B cell (primary cell): ENCODE measurements at regions not wholly inside any gene's neighbourhood (a gene's known extent, or its start where the extent isn't known, plus 50 kb on each side); places are given as distances from the start of the nearest gene placed in this dataset.

Source experiments
- ATAC-seq: fragments of 200-7000 bp; cut with Tn5 transposase; one replicate; pipeline ENCODE4 v1.10.0; 2021; ENCODE audit warnings: low read depth, mild to moderate bottlenecking, moderate number of reproducible peaks, moderate library complexity
- CTCF ChIA-PET: fragments of 350-600 bp; sonication (Branson Sonifier 250); formaldehyde crosslinking; loops from one replicate; lab custom pipeline; 2021; ENCODE audit warnings: antibody characterized with exemption, inconsistent platforms; lab: Charles Lee
- POLR2A ChIA-PET: fragments of 350-600 bp; sonication (Branson Sonifier 250); formaldehyde crosslinking; loops from one replicate; lab custom pipeline; 2021; ENCODE audit warnings: antibody characterized with exemption; lab: Charles Lee
- DNase-seq: peaks from one replicate; pipeline ENCODE4 v3.0.0; 2013
- H2AFZ ChIP-seq: 2 replicates; pipeline ENCODE4 v1.6.1; 2012; ENCODE audit warnings: mild to moderate bottlenecking, low read depth, low read length; ENCODE audit not compliant: insufficient read depth, poor library complexity, severe bottlenecking
- H3K27ac ChIP-seq, 2 donors: 1 replicate in 1 of 2; 2 replicates in 1 of 2; pipeline ENCODE4 v1.5.1; 2012 to 2013; ENCODE audit warnings: low read length in 2 of 2, mild to moderate bottlenecking in 2 of 2, moderate library complexity in 1 of 2
- H3K27me3 ChIP-seq, 4 experiments: fragments of 200-600 bp in 1 of 4; sonication (generic) in 1 of 4; replicated peaks in 1 of 4; 1 replicate in 2 of 4; 2 replicates in 2 of 4; pipeline versions ENCODE4 v1.6.1 to v1.7.0; 2013 to 2016; ENCODE audit warnings: low read length in 3 of 4, mild to moderate bottlenecking in 2 of 4, mixed read lengths in 1 of 4, moderate library complexity in 1 of 4; ENCODE audit not compliant: insufficient read depth in 4 of 4, control insufficient read depth in 3 of 4; ENCODE audit errors: control extremely low read depth in 1 of 4
- H3K36me3 ChIP-seq, 2 experiments: replicated peaks in 1 of 2; 1 replicate in 1 of 2; 2 replicates in 1 of 2; pipeline versions ENCODE4 v1.6.1 to v1.7.1; 2013; ENCODE audit warnings: low read length in 1 of 2; ENCODE audit not compliant: insufficient read depth in 2 of 2, control insufficient read depth in 1 of 2; ENCODE audit errors: control extremely low read depth in 1 of 2, extremely low read depth in 1 of 2
- H3K4me1 ChIP-seq, 2 donors: fragments of 200-600 bp in 1 of 2; sonication (generic) in 1 of 2; 1 replicate in 1 of 2; 2 replicates in 1 of 2; pipeline versions ENCODE4 v1.5.1 to v1.6.1; 2013 to 2017; ENCODE audit warnings: low read length in 2 of 2; ENCODE audit not compliant: control insufficient read depth in 2 of 2, insufficient read depth in 2 of 2
- H3K4me2 ChIP-seq: replicated peaks from 2 replicates; pipeline ENCODE3; 2012; ENCODE audit warnings: mild to moderate bottlenecking, low read depth, low read length; ENCODE audit not compliant: poor library complexity, severe bottlenecking
- H3K4me3 ChIP-seq, 5 experiments: fragments of 200-600 bp in 1 of 5; sonication (generic) in 1 of 5; 1 replicate in 3 of 5; 2 replicates in 2 of 5; pipeline versions ENCODE4 v1.5.1 to v1.7.0; 2011 to 2016; ENCODE audit warnings: low read length in 4 of 5, mild to moderate bottlenecking in 4 of 5, low read depth in 2 of 5, control low read depth in 1 of 5, moderate library complexity in 1 of 5; ENCODE audit not compliant: insufficient read depth in 1 of 5; ENCODE audit errors: control extremely low read depth in 1 of 5, extremely low read depth in 1 of 5
- H3K79me2 ChIP-seq: fragments of 200-600 bp; sonication (generic); one replicate; pipeline ENCODE4 v1.6.0; 2016; ENCODE audit warnings: low read length; ENCODE audit not compliant: control insufficient read depth, insufficient read depth
- H3K9ac ChIP-seq: fragments of 200-600 bp; sonication (generic); 2 replicates; pipeline ENCODE4 v1.6.1; 2017; ENCODE audit warnings: mild to moderate bottlenecking, low read length, moderate library complexity
- H3K9me3 ChIP-seq, 3 donors: one replicate each; pipeline versions ENCODE4 v1.6.1 to v1.7.1; 2013; ENCODE audit warnings: low read length in 2 of 3; ENCODE audit not compliant: control insufficient read depth in 2 of 3, insufficient read depth in 1 of 3; ENCODE audit errors: control extremely low read depth in 1 of 3
- H4K20me1 ChIP-seq: 2 replicates; pipeline ENCODE4 v1.6.0; 2012; ENCODE audit warnings: mild to moderate bottlenecking, low read length; ENCODE audit not compliant: insufficient read depth, control insufficient read depth, poor library complexity, severe bottlenecking
- H3K27ac Mint-ChIP-seq: one replicate; pipeline ENCODE4 v1.8.0; 2021; ENCODE audit warnings: mixed read lengths
- H3K27me3 Mint-ChIP-seq: one replicate; pipeline ENCODE4 v1.8.0; 2021; ENCODE audit warnings: mixed read lengths
- H3K4me1 Mint-ChIP-seq: one replicate; pipeline ENCODE4 v1.8.0; 2021; ENCODE audit warnings: mixed read lengths
- H3K4me3 Mint-ChIP-seq: one replicate; pipeline ENCODE4 v1.8.0; 2021; ENCODE audit warnings: mixed read lengths
- H3K9me3 Mint-ChIP-seq: one replicate; pipeline ENCODE4 v1.8.0; 2022; ENCODE audit warnings: mixed read lengths; ENCODE audit not compliant: insufficient read depth
- CTCF ChIP-seq: fragments of 200-600 bp; IDR thresholded peaks from one replicate; pipeline ENCODE4 v1.8.0; 2022; ENCODE audit warnings: antibody characterized with exemption, mild to moderate bottlenecking
- EZH2 ChIP-seq: IDR thresholded peaks from 2 replicates; pipeline ENCODE4 v1.6.1; 2012; ENCODE audit warnings: borderline replicate concordance, low read depth, mild to moderate bottlenecking, moderate library complexity, low read length; ENCODE audit not compliant: insufficient read depth, poor library complexity, severe bottlenecking
- WGBS: methylation state at CpG from one replicate; pipeline ENCODE4 v1.1.5; 2013; ENCODE audit warnings: missing lambda C conversion rate; ENCODE audit not compliant: insufficient coverage; 5-methylcytosine and 5-hydroxymethylcytosine counted together
- intact Hi-C: fragments of 100-400 bp; cut with micrococcal nuclease; formaldehyde crosslinking; loops from one replicate; pipeline ENCODE4 v1.10.0; 2022

GRCh38 chr7:27392477-27392876 is 149.9 kb downstream of the EVX1 start:
- ChIA-PET CTCF (no interaction called here), POLR2A (no interaction called here)
- Histone ChIP-seq H3K4me3 (no peak overlapping the region), H3K27me3 (peaks cover 0 to 9% (median 4%) of the 10 kb centered on the region in 4 experiments), H3K9ac (no peak overlapping the region), H3K9me3 (peaks cover 0 to 5% (median 0%) of the 10 kb centered on the region in 3 donors), H4K20me1 (no peaks in the 10 kb centered on the region), H3K4me1 (no peaks in the 10 kb centered on the region), H2AFZ (no peak overlapping the region), H3K27ac (no peak overlapping the region), H3K4me2 (no peak overlapping the region), H3K79me2 (no peaks in the 10 kb centered on the region), H3K36me3 (no peaks in the 10 kb centered on the region)
- H3K4me1 Mint-ChIP-seq, result no peaks in the 10 kb centered on the region
- no CpG with 5 or more reads among the region's 1 CpG for WGBS
- ATAC-seq (no peak), DNase-seq (no peak)
- peaks cover 45% of the 10 kb centered on the region for H3K27me3 Mint-ChIP-seq
- H3K27ac Mint-ChIP-seq, result no peak overlapping the region
- intact Hi-C loops, result no loop called here
- H3K9me3 Mint-ChIP-seq, result no peaks in the 10 kb centered on the region
- TF ChIP-seq EZH2, result no peak
- TF ChIP-seq CTCF, result no peak
- H3K4me3 Mint-ChIP-seq, result no peak overlapping the region

GRCh38 chr7:27394871-27395270 is 152.3 kb downstream of the EVX1 start:
- H3K9me3 ChIP-seq, result peaks cover 0 to 5% (median 0%) of the 10 kb centered on the region in 3 donors
- Mint-ChIP-seq H3K4me3 (no peak overlapping the region), H3K9me3 (no peaks in the 10 kb centered on the region), H3K27ac (no peak overlapping the region), H3K27me3 (peaks cover 27% of the 10 kb centered on the region), H3K4me1 (peaks cover under 1% of the 10 kb centered on the region)
- H2AFZ ChIP-seq, result no peak overlapping the region
- no peak overlapping the region for H3K9ac ChIP-seq
- no CpG with 5 or more reads among the region's 2 CpGs for WGBS
- H3K27me3 ChIP-seq, result peaks cover 0 to 5% (median 2%) of the 10 kb centered on the region in 4 experiments
- H3K36me3 ChIP-seq, result no peaks in the 10 kb centered on the region
- DNase-seq, result no peak
- no peaks in the 10 kb centered on the region for H3K79me2 ChIP-seq
- intact Hi-C loops, result no loop called here
- ChIA-PET CTCF (no interaction called here), POLR2A (no interaction called here)
- H3K4me3 ChIP-seq, result no peak overlapping the region
- no peak overlapping the region for H3K4me2 ChIP-seq
- TF ChIP-seq CTCF (no peak), EZH2 (no peak)
- H3K4me1 ChIP-seq, result no peaks in the 10 kb centered on the region
- H4K20me1 ChIP-seq, result no peaks in the 10 kb centered on the region
- no peak overlapping the region for H3K27ac ChIP-seq
- no peak for ATAC-seq
